A673 (cell line): ENCODE measurements at regions not wholly inside any gene's neighbourhood (a gene's known extent, or its start where the extent isn't known, plus 50 kb on each side); places are given as distances from the start of the nearest gene placed in this dataset.

Experiments used
- CTCF ChIP-seq: fragments of 300-800, 200-600 bp; sonication (generic); conservative IDR thresholded peaks from 2 replicates; pipeline ENCODE4 v1.5.1; 2017; ENCODE audit warnings: low read depth, mild to moderate bottlenecking, antibody characterized with exemption, low read length, moderate library complexity, mixed read lengths
- EZH2 ChIP-seq: fragments of 200-600 bp; sonication (generic); IDR thresholded peaks from 2 replicates; pipeline ENCODE4 v1.6.1; 2017; ENCODE audit warnings: borderline replicate concordance, low read depth, mild to moderate bottlenecking, mixed read lengths, antibody characterized with exemption, low read length; ENCODE audit not compliant: poor library complexity, severe bottlenecking

- no peak for TF ChIP-seq EZH2
- no peak for TF ChIP-seq CTCF
Observed at GRCh38 chr13:40114305-40114896, 458.9 kb downstream of the COG6 start.
